IPS-18c (cell line): ENCODE measurements at regions not wholly inside any gene's neighbourhood (a gene's known extent, or its start where the extent isn't known, plus 50 kb on each side); places are given as distances from the start of the nearest gene placed in this dataset.

ENCODE experiments used
- H3K4me3 ChIP-seq: 2 replicates; pipeline ENCODE4 v1.7.0; 2013; ENCODE audit warnings: low read depth, mild to moderate bottlenecking, low read length, moderate library complexity; ENCODE audit not compliant: insufficient read depth
- H3K9me3 ChIP-seq: one replicate; pipeline ENCODE4 v1.6.1; 2013; ENCODE audit warnings: mild to moderate bottlenecking, low read length, moderate library complexity; ENCODE audit not compliant: control insufficient read depth, insufficient read depth

DNA sequence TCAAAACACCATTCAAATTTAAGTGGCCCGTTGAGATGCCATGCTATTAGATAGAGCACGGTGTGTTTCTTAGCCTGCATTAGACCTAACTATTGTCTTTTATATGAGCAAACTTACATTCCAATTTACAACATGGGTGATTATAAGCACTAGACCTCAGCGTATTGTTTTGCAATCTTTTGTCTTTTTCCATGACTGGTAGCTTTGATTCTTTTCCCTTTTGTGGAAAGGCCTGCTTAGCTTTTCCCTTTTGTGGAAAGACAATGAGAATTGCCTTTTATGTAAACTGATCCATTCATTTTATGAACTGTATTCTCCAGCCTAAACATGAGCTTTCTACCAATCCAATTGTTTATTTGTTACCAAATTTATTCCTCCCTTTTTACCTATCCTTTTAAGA, 823.1 kb downstream of the CCSER2 start:
- no peak overlapping the region for H3K4me3 ChIP-seq
- no peaks in the 10 kb centered on the region for H3K9me3 ChIP-seq

- no peak overlapping the region for H3K4me3 ChIP-seq
- no peaks in the 10 kb centered on the region for H3K9me3 ChIP-seq
Observed at GRCh38 chr10:85152496-85152895, 824.1 kb downstream of the CCSER2 start.

DNA sequence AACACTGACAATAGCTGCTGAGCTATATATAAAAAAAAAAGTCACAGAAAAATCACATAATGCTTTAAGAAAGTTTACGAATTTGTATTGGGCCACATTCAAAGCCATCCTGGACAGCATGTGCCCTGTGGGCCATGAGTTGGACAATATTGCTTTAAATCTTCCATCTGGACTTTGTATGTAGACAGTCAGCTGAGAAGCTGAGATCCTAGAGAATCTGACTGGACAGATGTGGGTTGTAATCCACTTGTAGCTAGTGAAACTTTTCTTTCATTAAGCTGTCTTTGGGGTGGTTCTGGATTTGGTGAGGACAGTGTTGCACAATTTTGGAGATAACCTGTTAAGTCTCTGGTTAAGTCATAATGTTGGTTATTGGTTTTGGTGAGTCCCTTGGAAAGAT, 824.5 kb downstream of the CCSER2 start:
- H3K4me3 ChIP-seq: no peak overlapping the region
- no peaks in the 10 kb centered on the region for H3K9me3 ChIP-seq

GRCh38 chr10:85157206-85157605, 828.8 kb downstream of the CCSER2 start:
- H3K9me3 ChIP-seq: no peaks in the 10 kb centered on the region
- no peak overlapping the region for H3K4me3 ChIP-seq

- H3K4me3 ChIP-seq: no peak overlapping the region
Observed at GRCh38 chr10:85168243-85168642, 839.9 kb downstream of the CCSER2 start.

GRCh38 chr10:85170026-85170425, 841.6 kb downstream of the CCSER2 start:
- no peak overlapping the region for H3K4me3 ChIP-seq
- no peaks in the 10 kb centered on the region for H3K9me3 ChIP-seq

More at GRCh38 chr10:85168243-85168642, 839.9 kb downstream of the CCSER2 start:
- no peaks in the 10 kb centered on the region for H3K9me3 ChIP-seq

DNA sequence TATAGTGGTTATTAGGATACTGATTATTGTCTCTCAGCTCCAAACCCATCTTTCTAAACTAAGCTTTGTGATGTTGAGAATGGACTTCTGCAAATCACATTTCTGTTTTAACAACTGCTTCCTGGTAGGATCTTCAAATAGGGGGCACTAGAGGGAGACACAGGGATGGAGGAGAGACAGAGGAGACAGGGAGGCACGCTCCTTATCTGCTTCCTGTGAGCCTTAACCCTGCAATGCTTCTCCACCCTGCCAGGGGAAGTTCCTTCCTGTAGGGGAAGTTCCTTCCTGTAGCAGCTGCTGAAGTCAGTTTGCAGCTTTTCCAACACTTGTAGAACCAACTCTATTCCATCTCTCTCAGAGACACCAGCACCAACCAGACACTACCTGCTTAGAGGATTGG, 847.2 kb downstream of the CCSER2 start:
- no peaks in the 10 kb centered on the region for H3K9me3 ChIP-seq
- no peak overlapping the region for H3K4me3 ChIP-seq

DNA sequence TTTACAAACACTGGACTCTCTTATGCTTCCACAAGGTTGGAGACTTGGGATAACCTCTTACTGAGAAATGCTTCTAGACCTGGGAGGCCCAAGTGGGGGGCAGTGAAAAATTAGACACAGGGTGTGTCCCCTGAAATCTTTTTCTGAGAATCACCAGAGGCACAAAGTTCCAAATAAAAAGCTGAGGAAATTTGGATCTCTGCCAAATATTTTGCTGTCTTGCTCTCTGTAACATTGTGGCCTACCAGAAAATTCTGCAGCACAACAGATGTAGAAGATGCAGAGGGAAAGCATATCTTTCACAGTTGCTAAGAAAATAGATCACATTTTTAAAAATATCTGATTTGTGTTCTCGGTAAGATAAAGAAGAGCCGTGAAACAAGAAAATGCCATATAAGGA, 849.4 kb downstream of the CCSER2 start:
- H3K4me3 ChIP-seq: no peak overlapping the region
- H3K9me3 ChIP-seq: no peaks in the 10 kb centered on the region

DNA sequence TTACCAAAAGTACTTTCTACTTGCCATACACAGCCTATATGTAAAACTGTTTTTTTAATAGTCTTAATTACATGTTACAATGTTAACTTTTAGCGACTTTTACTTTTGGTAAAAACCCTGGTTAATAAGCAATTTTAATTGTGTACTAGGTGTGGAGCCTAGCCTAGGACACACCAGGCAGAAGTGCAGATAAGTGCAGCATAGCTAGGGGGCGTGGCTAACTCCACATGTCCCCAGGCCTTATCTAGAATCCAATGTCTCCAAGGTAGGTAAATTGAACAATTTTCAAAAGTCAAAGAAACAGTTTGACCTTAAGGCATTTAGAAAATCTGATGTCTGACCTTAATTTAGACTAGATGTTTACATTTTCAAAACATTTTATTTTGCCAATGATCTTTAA, 858.7 kb downstream of the CCSER2 start:
- Histone ChIP-seq H3K4me3 (no peak overlapping the region), H3K9me3 (no peaks in the 10 kb centered on the region)

DNA sequence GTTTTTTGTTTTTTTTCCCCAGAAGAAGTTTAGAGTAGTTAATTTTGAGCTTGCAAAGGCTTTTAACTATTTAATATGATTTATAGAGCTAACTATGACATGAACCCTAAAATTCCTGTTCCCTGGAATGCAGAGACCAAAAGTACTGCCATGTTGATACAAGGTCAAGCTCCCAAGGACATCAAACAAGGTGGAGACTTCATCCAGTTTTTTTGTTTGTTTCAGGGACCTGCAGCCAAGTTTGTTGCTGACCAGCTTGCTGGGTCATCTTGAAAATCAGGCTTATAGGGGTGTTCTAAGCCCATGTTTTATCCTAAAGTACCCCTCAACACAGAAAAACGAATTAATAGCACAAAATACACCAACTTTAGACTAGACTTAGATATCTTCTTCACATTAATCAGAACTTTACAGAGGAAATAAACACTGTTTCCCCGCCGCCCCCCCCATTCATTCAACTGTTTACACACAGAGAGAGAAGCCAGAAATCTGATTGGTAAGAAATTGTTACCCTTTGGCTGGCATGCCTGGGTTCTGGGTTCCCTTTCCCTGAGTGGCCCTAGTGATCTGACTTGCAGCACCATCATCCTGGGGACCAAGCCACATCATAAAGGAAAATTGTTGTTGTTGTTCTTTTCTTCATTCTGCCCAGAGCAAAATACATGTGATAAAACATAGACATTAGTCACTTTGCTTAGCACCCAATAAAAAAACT, 860.5 kb downstream of the CCSER2 start:
- Histone ChIP-seq H3K9me3 (no peaks in the 10 kb centered on the region), H3K4me3 (no peak overlapping the region)

GRCh38 chr10:85193796-85194195, 865.4 kb downstream of the CCSER2 start:
- Histone ChIP-seq H3K9me3 (no peaks in the 10 kb centered on the region), H3K4me3 (no peak overlapping the region)

DNA sequence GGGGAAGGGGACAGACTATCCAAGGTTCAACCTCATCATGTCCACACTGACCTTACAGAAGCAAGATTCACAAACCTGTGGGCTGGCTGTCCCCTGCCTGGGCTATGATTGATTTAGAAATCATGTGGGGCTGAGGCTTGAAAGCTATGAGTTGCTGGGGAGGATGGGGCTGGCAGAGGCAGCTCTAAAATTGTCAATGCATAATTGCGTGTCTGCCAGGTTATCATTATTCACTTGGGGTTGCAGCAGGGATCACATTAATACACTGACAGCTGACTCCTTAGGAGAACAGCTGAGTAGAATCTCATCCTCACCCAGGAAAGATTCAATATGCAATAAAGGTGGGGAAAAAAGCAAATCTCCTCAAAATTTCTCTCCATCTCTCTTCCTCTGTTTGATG, 866.3 kb downstream of the CCSER2 start:
- H3K4me3 ChIP-seq: no peak overlapping the region
- no peaks in the 10 kb centered on the region for H3K9me3 ChIP-seq

DNA sequence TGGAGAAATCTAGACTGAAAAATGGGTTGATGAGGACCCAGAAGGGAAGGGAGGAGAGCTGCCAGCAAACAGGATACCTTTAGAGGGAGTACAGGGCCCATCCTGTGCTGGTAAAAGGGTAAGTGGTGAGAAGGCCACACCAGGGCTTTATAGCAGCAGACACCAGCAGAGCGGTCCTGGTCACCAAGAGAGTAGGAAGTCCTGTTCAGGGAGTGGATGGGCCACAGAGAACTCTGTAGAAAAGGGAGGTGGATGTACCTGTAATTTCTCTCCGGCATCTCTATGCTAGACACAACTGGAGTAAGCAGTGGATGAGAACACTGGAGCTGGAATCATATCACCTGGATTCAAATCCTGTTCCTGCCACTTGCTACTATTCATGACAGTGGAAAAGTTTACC, 867.2 kb downstream of the CCSER2 start:
- no peaks in the 10 kb centered on the region for H3K9me3 ChIP-seq
- H3K4me3 ChIP-seq: no peak overlapping the region

DNA sequence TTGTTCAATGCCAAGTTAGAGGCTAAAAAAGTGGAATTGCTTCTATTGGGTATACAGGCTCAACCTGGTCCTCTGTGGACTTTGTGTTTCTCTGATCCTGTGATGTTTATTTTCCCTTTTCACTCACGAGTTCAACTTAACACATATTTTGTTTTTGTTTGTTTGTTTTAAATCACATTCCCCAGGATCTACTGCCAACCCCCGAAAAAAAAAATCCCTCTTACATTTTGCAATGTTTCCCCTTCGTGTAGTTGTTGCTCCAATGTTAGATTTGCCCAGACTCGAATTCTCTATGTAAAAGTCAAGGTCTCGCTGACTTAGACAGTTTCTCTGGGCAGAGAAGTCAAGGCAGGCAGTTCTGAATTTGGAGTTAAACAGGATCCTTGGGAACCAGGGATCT, 876.4 kb downstream of the CCSER2 start:
- no peaks in the 10 kb centered on the region for H3K9me3 ChIP-seq
- no peak overlapping the region for H3K4me3 ChIP-seq

- Histone ChIP-seq H3K4me3 (no peak overlapping the region), H3K9me3 (no peaks in the 10 kb centered on the region)
Observed at GRCh38 chr10:85212526-85212925, 884.1 kb downstream of the CCSER2 start.

- Histone ChIP-seq H3K4me3 (no peak overlapping the region), H3K9me3 (no peaks in the 10 kb centered on the region)
Observed at GRCh38 chr10:85213493-85213892, 885.1 kb downstream of the CCSER2 start.

- Histone ChIP-seq H3K4me3 (no peak overlapping the region), H3K9me3 (no peaks in the 10 kb centered on the region)
Observed at GRCh38 chr10:85222300-85222699, 893.9 kb downstream of the CCSER2 start.

- H3K4me3 ChIP-seq: no peak overlapping the region
- H3K9me3 ChIP-seq: no peaks in the 10 kb centered on the region
Observed at GRCh38 chr10:85224366-85224940, 896.1 kb downstream of the CCSER2 start.

DNA sequence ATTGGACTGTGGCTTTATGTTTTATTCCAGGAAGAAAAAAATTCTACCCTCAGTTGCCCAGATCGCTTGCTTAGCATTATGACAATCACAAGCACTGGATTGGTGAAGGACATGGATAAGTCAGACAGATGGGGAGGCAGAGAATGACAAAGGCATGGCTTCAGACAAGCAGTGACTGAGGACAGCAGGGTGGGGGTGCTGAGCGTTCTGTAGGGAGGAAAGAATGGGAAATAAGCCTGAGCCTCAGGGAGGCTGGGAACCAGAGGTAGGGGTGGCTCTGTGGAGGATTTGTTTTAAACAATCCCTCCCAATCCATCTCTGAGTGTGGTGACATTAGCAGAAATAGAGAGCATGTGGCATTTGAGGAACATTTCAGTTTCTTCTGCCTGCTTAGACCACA, 896.9 kb downstream of the CCSER2 start:
- Histone ChIP-seq H3K4me3 (no peak overlapping the region), H3K9me3 (no peaks in the 10 kb centered on the region)
